22Rv1 (cell line): ENCODE measurements at regions not wholly inside any gene's neighbourhood (a gene's known extent, or its start where the extent isn't known, plus 50 kb on each side); places are given as distances from the start of the nearest gene placed in this dataset.

Experiments used
- CTCF ChIP-seq: fragments of 450-650 bp; IDR thresholded peaks from 2 replicates; pipeline ENCODE4 v1.5.1; 2017; ENCODE audit warnings: mild to moderate bottlenecking
- ZFX ChIP-seq: fragments of 450-650 bp; IDR thresholded peaks from 2 replicates; pipeline ENCODE4 v1.6.1; 2017; ENCODE audit warnings: antibody characterized with exemption, borderline replicate concordance

- TF ChIP-seq CTCF (no peak), ZFX (no peak)
These were observed 279.5 kb upstream of the PARD3B start for GRCh38 chr2:204265681-204266181.
